Activated CD8-positive, alpha-beta T cell treated with anti-CD3 and anti-CD28 coated beads for 36 hours (primary cell): ENCODE measurements at regions not wholly inside any gene's neighbourhood (a gene's known extent, or its start where the extent isn't known, plus 50 kb on each side); places are given as distances from the start of the nearest gene placed in this dataset. TPM values are rescaled to one million over a fixed set of nuclear protein-coding genes. Genes with fewer than 3 reads are reported as not detected.

Experiments used
- ATAC-seq: fragments of 200-7000 bp; cut with Tn5 transposase; one replicate; pipeline ENCODE4 v1.10.0; 2021; ENCODE audit warnings: mild to moderate bottlenecking, moderate library complexity
- CTCF ChIA-PET: fragments of 350-600 bp; sonication (Branson Sonifier 250); formaldehyde crosslinking; loops from one replicate; lab custom pipeline; 2021; ENCODE audit warnings: antibody characterized with exemption; lab: Charles Lee
- POLR2A ChIA-PET: fragments of 350-600 bp; sonication (Branson Sonifier 250); formaldehyde crosslinking; loops from one replicate; lab custom pipeline; 2021; ENCODE audit warnings: antibody characterized with exemption; lab: Charles Lee
- DNase-seq: peaks from one replicate; pipeline ENCODE4 v3.0.0-alpha.2; 2020
- H3K27ac Mint-ChIP-seq: one replicate; pipeline ENCODE4 v1.8.0; 2021; ENCODE audit warnings: mild to moderate bottlenecking, mixed read lengths
- H3K27me3 Mint-ChIP-seq: one replicate; pipeline ENCODE4 v1.8.0; 2021; ENCODE audit warnings: mixed read lengths
- H3K36me3 Mint-ChIP-seq: one replicate; pipeline ENCODE4 v1.8.0; 2021; ENCODE audit warnings: low read depth, mixed read lengths
- H3K4me1 Mint-ChIP-seq: one replicate; pipeline ENCODE4 v1.8.0; 2021; ENCODE audit warnings: low read depth, mixed read lengths
- H3K4me3 Mint-ChIP-seq: one replicate; pipeline ENCODE4 v1.8.0; 2021; ENCODE audit warnings: mild to moderate bottlenecking, moderate library complexity, mixed read lengths
- H3K9me3 Mint-ChIP-seq: one replicate; pipeline ENCODE4 v1.8.0; 2021; ENCODE audit warnings: mixed read lengths
- CTCF ChIP-seq: fragments of 200-600 bp; IDR thresholded peaks from one replicate; pipeline ENCODE4 v1.8.0; 2022; ENCODE audit warnings: antibody characterized with exemption, mild to moderate bottlenecking
- intact Hi-C: fragments of 100-400 bp; cut with micrococcal nuclease; formaldehyde crosslinking; loops from one replicate; pipeline ENCODE4 v1.10.0; 2022
- microRNA-seq: library from miRNA; unstranded; fragments of <30 nt; microRNA quantifications from one replicate; pipeline ENCODE4 v1.2.0, GENCODE V29; 2022; ENCODE audit warnings: borderline microRNAs expressed, borderline replicate concordance

DNA sequence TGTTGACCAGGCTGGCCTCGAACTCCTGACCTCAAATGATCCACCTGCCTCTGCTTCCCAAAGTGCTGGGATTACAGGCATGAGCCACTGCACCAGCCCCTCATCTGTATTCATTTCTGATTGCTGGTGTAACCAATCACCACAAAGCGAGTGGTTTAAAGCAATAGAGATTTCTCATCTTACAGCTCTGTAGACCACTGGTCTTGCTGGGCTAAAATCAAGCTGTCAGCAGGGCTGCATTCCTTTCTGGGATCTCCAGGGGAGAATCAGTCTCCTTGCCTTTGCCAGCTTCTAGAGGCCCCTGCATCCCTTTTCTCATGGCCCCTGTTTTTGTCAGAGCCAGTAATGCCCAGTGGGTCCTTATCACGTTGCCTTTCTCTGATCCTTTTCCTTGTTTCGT, 49.9 kb upstream of the PMEPA1 start:
- no peaks in the 10 kb centered on the region for H3K36me3 Mint-ChIP-seq
- no peak overlapping the region for H3K27ac Mint-ChIP-seq
- peaks cover 9% of the 10 kb centered on the region for H3K27me3 Mint-ChIP-seq
- ATAC-seq (no peak), DNase-seq (no peak)
- intact Hi-C loops = no loop called here
- no peak overlapping the region for H3K4me3 Mint-ChIP-seq
- no peak for TF ChIP-seq CTCF
- ChIA-PET POLR2A (no interaction called here), CTCF (no interaction called here)
- no peaks in the 10 kb centered on the region for H3K4me1 Mint-ChIP-seq
- H3K9me3 Mint-ChIP-seq = peaks cover 5% of the 10 kb centered on the region

Small RNA genes lying in the stretch of these regions (microRNA-seq; reads per million reads assigned to microRNA genes)
- not detected for gene MIR4532
